HepG2 (cell line): ENCODE measurements at regions not wholly inside any gene's neighbourhood (a gene's known extent, or its start where the extent isn't known, plus 50 kb on each side); places are given as distances from the start of the nearest gene placed in this dataset.
A peak's percentile ranks its signal among the peaks of the same experiment; 100 is the strongest.

Experiments
- CHD4 ChIP-seq: fragments of 200-600 bp; sonication (generic); IDR thresholded peaks from 2 replicates; pipeline ENCODE4 v1.7.0; 2017; ENCODE audit warnings: mild to moderate bottlenecking, low read length, borderline replicate concordance
- CREBL2 ChIP-seq: sonication (generic); formaldehyde crosslinking; IDR thresholded peaks from 2 replicates; pipeline ENCODE4 v1.8.1; 2023; ENCODE audit warnings: missing genetic modification reagents, mild to moderate bottlenecking, borderline replicate concordance
- EP300 ChIP-seq, 3 experiments: sonication (generic) in 1 of 3; formaldehyde crosslinking in 1 of 3; IDR thresholded peaks; 2 replicates each; pipeline versions ENCODE4 v1.5.1 to v1.6.1; 2011 to 2020; ENCODE audit warnings: low read depth in 2 of 3, low read length in 2 of 3, borderline replicate concordance in 1 of 3, improper control_type of control experiment in 1 of 3, mild to moderate bottlenecking in 1 of 3, missing genetic modification reagents in 1 of 3, moderate library complexity in 1 of 3
- FOXJ3 ChIP-seq: sonication (generic); formaldehyde crosslinking; IDR thresholded peaks from 2 replicates; pipeline ENCODE4 v1.4.0; 2020; ENCODE audit warnings: missing genetic modification reagents, mild to moderate bottlenecking, borderline replicate concordance
- GABPA ChIP-seq, 2 experiments: IDR thresholded peaks; 2 replicates each; pipeline ENCODE4 v1.6.1; 2011 to 2016; ENCODE audit warnings: low read depth in 2 of 2, low read length in 1 of 2, missing biosample characterization in 1 of 2, missing genetic modification characterization in 1 of 2
- HIVEP1 ChIP-seq: sonication (generic); formaldehyde crosslinking; IDR thresholded peaks from 2 replicates; pipeline ENCODE4 v1.4.0; 2020; ENCODE audit warnings: mild to moderate bottlenecking, missing genetic modification reagents
- HNF4A ChIP-seq: sonication (generic); formaldehyde crosslinking; IDR thresholded peaks from 2 replicates; pipeline ENCODE4 v1.4.0; 2020; ENCODE audit warnings: missing genetic modification reagents
- HOXA3 ChIP-seq: sonication (generic); formaldehyde crosslinking; IDR thresholded peaks from 2 replicates; pipeline ENCODE4 v1.5.0; 2020; ENCODE audit warnings: missing genetic modification reagents
- NR2C2 ChIP-seq: sonication (generic); formaldehyde crosslinking; IDR thresholded peaks from 2 replicates; pipeline ENCODE4 v1.4.0; 2020; ENCODE audit warnings: missing genetic modification reagents, mild to moderate bottlenecking, moderate library complexity, borderline replicate concordance
- PCBP1 ChIP-seq: fragments of 200-400 bp; formaldehyde crosslinking; IDR thresholded peaks from 2 replicates; pipeline ENCODE4 v1.6.1; 2017; ENCODE audit warnings: mild to moderate bottlenecking, low read depth, low read length, borderline replicate concordance
- RBFOX2 ChIP-seq: fragments of 200-400 bp; formaldehyde crosslinking; IDR thresholded peaks from 2 replicates; pipeline ENCODE4 v1.6.1; 2017; ENCODE audit warnings: low read depth, mild to moderate bottlenecking, low read length
- REPIN1 ChIP-seq: sonication (generic); formaldehyde crosslinking; IDR thresholded peaks from 2 replicates; pipeline ENCODE4 v1.8.0; 2022; ENCODE audit warnings: missing genetic modification reagents, low read depth, mild to moderate bottlenecking, borderline replicate concordance
- RXRA ChIP-seq: sonication (generic); formaldehyde crosslinking; IDR thresholded peaks from 2 replicates; pipeline ENCODE4 v1.5.1; 2020; ENCODE audit warnings: missing genetic modification reagents
- SATB2 ChIP-seq: sonication (generic); formaldehyde crosslinking; IDR thresholded peaks from 2 replicates; pipeline ENCODE4 v1.5.0; 2020; ENCODE audit warnings: missing genetic modification reagents
- TSC22D2 ChIP-seq: sonication (generic); formaldehyde crosslinking; IDR thresholded peaks from 2 replicates; pipeline ENCODE4 v1.5.1; 2020; ENCODE audit warnings: missing genetic modification reagents, mild to moderate bottlenecking, borderline replicate concordance
- ZBTB26 ChIP-seq: IDR thresholded peaks from 2 replicates; pipeline ENCODE4 v1.6.1; 2016; ENCODE audit warnings: missing compliant biosample characterization, missing genetic modification reagents, borderline replicate concordance
- ZMAT3 ChIP-seq: sonication (generic); formaldehyde crosslinking; conservative IDR thresholded peaks from 2 replicates; pipeline ENCODE4 v1.7.0; 2021; ENCODE audit warnings: missing genetic modification reagents
- ZNF256 ChIP-seq: sonication (generic); formaldehyde crosslinking; conservative IDR thresholded peaks from 2 replicates; pipeline ENCODE4 v1.4.0; 2020; ENCODE audit warnings: missing genetic modification reagents
- ZNF431 ChIP-seq: sonication (generic); formaldehyde crosslinking; IDR thresholded peaks from 2 replicates; pipeline ENCODE4 v1.9.0; 2022; ENCODE audit warnings: missing genetic modification reagents, low read depth, mild to moderate bottlenecking, borderline replicate concordance
- ZNF441 ChIP-seq: sonication (generic); formaldehyde crosslinking; IDR thresholded peaks from 2 replicates; pipeline ENCODE4 v1.7.0; 2021; ENCODE audit warnings: missing genetic modification reagents, borderline replicate concordance
- ZNF569 ChIP-seq: sonication (generic); formaldehyde crosslinking; IDR thresholded peaks from 2 replicates; pipeline ENCODE4 v1.5.0; 2020; ENCODE audit warnings: mild to moderate bottlenecking, missing genetic modification reagents, moderate library complexity, borderline replicate concordance
- ZNF770 ChIP-seq: sonication (generic); formaldehyde crosslinking; IDR thresholded peaks from 2 replicates; pipeline ENCODE4 v1.5.0; 2020; ENCODE audit warnings: mild to moderate bottlenecking, missing genetic modification reagents
- ZNF776 ChIP-seq: sonication (generic); formaldehyde crosslinking; IDR thresholded peaks from 2 replicates; pipeline ENCODE4 v1.4.0; 2020; ENCODE audit warnings: mild to moderate bottlenecking, missing genetic modification reagents
- ZXDC ChIP-seq: sonication (generic); formaldehyde crosslinking; IDR thresholded peaks from 2 replicates; pipeline ENCODE4 v1.5.0; 2020; ENCODE audit warnings: mild to moderate bottlenecking, missing genetic modification reagents

GRCh38 chr2:234550511-234551107, 53.7 kb upstream of the ARL4C start (continued):
- TF ChIP-seq ZBTB26 (CRISPR knock-in tag): 0 out of 2 replicates have a peak, but pooled peaks have one; percentile 62
- TF ChIP-seq ZMAT3: no peak
- TF ChIP-seq RBFOX2: no peak
- TF ChIP-seq ZNF776 (CRISPR knock-in tag): no peak
- TF ChIP-seq ZNF569 (CRISPR knock-in tag): no peak
- peak; percentile 46; the same call in 1 of the 2 replicates for TF ChIP-seq ZNF441 (CRISPR knock-in tag)
- no peak for TF ChIP-seq ZNF770
- TF ChIP-seq TSC22D2 (CRISPR knock-in tag): peak; percentile 94
- TF ChIP-seq SATB2 (CRISPR knock-in tag): no peak
- no peak for TF ChIP-seq ZXDC (CRISPR knock-in tag)
- TF ChIP-seq EP300 (IDR thresholded peaks at IDR 0.05; ENCODE audit: low read depth in 2 of 2, low read length in 2 of 2): no peak
- TF ChIP-seq EP300 (CRISPR knock-in tag; IDR thresholded peaks at IDR 0.05; ENCODE audit: borderline replicate concordance): peak; percentile 32; the same call in 1 of the 2 replicates
- no peak for TF ChIP-seq ZNF431 (CRISPR knock-in tag)
- TF ChIP-seq FOXJ3 (CRISPR knock-in tag): no peak
- no peak for TF ChIP-seq ZNF256 (CRISPR knock-in tag)
- no peak for TF ChIP-seq CREBL2
- TF ChIP-seq REPIN1: peak; percentile 74
- 0 out of 2 replicates have a peak, but pooled peaks have one; percentile 49 for TF ChIP-seq RXRA (CRISPR knock-in tag)
- TF ChIP-seq HIVEP1 (CRISPR knock-in tag): no peak
- no peak for TF ChIP-seq HOXA3 (CRISPR knock-in tag)
- no peak for TF ChIP-seq PCBP1
- TF ChIP-seq GABPA (IDR thresholded peaks at IDR 0.05; ENCODE audit: low read depth, low read length): no peak
- no peak for TF ChIP-seq GABPA (CRISPR knock-in tag; IDR thresholded peaks at IDR 0.05; ENCODE audit: low read depth)
- TF ChIP-seq NR2C2 (CRISPR knock-in tag): no peak
- TF ChIP-seq HNF4A (CRISPR knock-in tag): no peak
- no peak for TF ChIP-seq CHD4
